Activated CD4-positive, alpha-beta T cell treated with anti-CD3 and anti-CD28 coated beads, Interleukin-2, amount 50 U/mL, for 1 hour (primary cell): ENCODE measurements at regions not wholly inside any gene's neighbourhood (a gene's known extent, or its start where the extent isn't known, plus 50 kb on each side); places are given as distances from the start of the nearest gene placed in this dataset.
"Not testable (repeated sequence)": the region's sequence is repeated elsewhere in the genome, so short reads cannot be mapped to it uniquely, and the experiment has no call there.

Experiments used
- DNase-seq: peaks from one replicate; pipeline ENCODE4 v3.0.0-alpha.2; 2020

- no peak for DNase-seq
Observed at GRCh38 chr9:129561594-129562281, 59.2 kb downstream of the C9orf50 start.

DNA sequence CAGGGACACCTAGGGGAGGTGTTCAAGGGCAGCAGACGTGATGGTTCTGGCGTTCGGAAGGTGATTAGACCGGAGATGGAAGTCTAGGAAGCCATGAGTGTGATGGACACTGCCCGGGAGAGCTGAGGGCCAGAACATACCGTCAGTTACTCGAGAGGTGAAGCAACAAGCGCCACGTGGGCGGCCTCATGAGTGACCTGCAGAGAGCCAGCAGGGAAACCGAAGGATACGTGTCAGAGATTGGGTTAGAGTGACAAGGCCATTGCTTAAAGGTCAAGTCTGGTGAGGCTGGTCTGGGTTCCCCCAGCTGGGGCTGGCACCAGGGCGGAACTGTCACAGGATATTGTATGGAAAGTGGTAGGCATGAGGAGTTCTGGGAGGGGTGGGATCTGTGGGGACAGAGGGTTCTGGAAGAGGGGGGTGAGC, 60.0 kb downstream of the C9orf50 start:
- DNase-seq, result no peak

- no peak for DNase-seq
Observed at GRCh38 chr9:129559506-129559881, 61.4 kb downstream of the C9orf50 start.

DNA sequence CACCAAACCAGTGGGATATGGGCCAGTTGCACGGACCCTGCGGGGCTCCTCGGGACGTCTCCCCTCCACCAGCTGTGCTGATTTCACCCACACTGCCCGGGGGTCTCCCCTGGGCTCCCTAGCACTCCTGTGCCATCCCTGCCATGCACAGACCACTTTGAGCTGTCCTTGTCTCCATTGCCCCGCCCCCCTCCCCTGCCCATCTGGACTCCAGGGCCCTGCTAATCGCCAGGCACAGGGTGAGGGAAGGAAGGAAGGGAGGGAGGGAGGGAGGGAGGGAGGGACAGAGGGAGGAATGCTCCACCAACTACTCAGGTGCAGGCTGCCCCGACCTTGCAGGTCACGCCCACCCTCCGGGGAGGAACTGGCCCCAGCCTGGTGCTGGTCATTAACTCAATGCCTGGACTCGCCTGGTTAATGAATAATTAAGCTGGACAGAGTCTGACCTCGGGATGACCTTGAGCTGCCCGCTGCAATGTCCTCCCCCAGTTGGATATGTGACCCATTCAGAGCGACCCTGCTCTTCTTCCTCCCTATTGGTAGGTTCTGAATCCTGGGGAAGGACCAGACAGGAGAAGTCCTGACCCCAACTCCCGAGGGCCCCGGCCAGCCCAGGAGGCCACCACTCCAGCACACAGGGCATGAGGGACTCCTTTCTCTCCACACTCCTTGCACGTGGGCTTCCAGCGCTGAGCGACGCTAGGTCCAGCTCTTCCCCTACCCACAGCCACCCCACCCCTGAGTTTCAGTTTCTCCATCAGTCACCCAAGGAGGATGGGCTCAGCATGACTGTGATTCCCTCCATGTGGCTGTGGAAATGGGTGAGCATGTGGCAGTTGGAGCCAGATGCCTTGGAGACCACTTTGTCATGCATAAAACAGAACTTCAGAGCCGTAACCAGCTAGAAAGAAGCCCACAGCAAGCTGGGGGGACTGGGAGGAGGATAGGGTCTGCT, 62.1 kb downstream of the C9orf50 start:
- DNase-seq, result no peak

- DNase-seq, result no peak
Observed at GRCh38 chr9:129558063-129558550, 62.8 kb downstream of the C9orf50 start.

DNA sequence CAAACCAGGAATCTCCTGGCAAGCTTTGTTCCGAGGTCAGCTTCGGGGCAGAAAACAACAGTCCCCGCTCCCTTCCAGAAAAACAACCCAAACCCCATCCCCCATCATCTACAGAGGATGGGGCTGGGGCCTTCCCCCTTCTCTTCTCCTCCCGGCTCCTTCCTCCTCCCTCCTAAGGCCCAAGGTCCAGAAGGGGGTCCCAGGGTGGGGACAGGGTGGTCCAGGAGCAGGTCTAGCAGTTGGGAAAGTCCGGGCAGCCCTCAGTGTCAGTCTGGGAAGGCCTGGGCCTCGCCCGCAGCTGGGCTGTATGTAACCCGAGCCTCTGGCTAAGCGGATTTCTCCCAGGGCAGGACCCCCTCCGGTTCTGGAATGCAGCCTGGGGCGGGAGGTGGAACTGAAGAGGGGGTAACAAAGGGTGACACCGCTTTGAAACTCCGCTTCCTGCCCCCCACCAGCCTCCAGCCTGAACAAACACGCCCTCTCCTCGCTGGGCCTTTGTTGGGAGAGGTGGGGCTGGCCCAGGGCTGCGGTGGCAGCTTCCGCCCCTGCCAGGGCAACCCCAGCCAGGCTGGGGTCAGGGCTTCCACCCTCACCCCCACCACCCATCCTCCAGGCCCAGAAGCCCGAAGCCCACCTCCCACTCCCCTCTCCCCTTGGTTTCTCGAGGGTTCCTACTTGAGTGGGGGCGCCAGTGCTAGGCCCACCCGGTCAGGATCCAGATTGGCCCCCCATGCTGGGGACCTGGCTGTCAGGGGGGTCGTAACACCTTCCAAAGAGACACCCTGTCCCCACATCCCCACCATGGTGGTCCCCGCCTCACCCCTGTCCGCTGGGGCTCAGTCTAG, 63.5 kb downstream of the C9orf50 start:
- DNase-seq, result no peak

GRCh38 chr9:129556491-129557191, 64.3 kb downstream of the C9orf50 start:
- no peak for DNase-seq

GRCh38 chr9:129555512-129556215, 65.2 kb downstream of the C9orf50 start:
- DNase-seq, result no peak

- no peak for DNase-seq
Observed at GRCh38 chr9:129554649-129555048, 66.3 kb downstream of the C9orf50 start.

- no peak for DNase-seq
Observed at GRCh38 chr9:129553277-129553676, 67.6 kb downstream of the C9orf50 start.

DNA sequence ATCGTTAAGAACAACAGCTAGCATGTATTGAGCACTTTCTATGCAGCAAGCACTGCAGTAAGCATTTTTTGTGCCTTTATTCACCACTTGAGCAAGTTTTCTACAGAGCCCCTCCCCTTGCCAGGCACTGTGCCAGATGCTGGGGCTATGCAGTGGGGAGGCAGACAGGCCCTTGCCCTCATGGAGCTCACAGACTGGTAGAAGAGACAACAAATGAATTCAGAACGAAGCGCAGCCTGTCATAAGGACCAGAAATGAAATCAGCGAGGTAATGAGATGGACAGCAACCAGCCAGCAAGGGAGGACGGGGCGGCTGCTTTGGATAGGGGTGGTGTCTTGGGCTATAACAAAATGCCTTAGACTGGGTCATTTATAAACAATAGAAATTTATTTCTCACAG, 68.8 kb downstream of the C9orf50 start:
- no peak for DNase-seq

DNA sequence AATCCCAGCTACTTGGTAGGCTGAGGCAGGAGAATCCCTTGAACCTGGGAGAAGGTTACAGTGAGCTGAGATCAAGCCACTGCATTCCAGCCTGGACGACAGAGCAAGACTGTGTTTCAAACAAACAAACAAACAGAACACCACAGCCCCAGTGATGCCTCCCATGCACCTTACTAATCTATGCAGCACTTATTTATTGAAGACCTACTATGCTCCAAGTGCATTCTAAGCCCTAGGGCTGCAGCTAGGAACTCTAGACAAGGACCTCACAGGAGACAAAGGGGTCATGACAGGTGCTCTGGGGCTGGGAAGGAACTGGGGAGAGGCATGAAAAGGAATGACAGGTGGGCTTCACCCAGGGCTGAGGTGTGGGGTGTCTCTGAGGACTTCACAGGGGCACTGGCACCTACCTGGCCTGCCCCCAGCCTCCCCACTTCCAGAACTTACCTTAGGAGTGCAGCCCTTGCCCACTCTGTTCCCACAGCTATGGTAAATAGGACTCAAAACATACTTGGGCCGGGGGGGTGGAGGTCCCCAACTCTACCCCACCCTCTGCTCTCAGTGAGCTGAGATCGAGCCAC, 69.4 kb downstream of the C9orf50 start:
- no peak for DNase-seq

DNA sequence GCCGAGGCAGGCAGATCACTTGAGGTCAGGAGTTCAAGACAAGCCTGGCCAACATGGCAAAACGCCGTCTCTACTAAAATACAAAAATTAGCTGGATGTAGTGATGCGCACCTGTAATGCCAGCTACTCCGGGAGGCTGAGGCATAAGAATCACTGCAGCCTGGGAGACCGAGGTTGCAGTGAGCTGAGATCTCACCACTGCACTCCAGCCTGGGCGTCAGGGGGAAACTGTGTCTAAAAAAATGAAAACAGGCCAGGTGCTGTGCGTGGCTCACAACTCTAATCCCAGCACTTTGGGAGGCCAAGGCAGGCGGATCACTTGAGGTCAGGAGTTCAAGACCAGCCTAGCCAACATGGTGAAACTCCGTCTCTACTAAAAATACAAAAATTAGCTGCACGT, 69.9 kb downstream of the C9orf50 start:
- not testable (repeated sequence) for DNase-seq

DNA sequence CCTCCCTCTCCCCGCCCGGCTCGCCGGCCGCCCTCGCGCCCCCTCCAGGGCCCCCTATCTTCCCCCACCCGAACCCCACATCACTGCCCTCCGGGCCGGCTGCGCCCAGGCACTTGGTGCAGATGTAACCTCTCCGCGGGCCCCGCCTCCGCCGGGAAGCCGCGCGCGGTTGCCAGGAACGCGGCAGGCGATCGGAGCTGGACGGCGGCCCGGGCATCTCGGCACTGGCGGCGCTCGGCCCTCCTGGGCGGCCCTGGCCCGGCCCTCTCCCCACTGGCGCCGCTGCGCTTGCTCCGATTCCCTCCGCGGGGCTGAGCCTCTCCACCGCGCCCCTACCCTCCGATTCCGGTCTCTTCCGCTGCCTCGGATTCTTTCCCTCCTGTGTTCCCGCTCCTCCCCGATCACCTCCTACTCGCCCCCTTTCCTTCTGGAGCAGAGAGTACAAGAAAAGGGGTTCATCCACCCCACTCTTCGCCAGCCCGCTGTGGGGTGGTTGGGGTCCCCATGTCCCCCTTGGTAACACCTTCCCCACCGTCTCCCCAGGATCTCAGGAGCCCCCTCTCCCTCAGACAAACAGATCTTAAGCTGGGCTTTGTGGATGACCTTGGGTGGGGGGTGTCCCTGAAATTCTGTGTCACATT, 70.6 kb downstream of the C9orf50 start:
- DNase-seq, result peak; percentile 6

DNA sequence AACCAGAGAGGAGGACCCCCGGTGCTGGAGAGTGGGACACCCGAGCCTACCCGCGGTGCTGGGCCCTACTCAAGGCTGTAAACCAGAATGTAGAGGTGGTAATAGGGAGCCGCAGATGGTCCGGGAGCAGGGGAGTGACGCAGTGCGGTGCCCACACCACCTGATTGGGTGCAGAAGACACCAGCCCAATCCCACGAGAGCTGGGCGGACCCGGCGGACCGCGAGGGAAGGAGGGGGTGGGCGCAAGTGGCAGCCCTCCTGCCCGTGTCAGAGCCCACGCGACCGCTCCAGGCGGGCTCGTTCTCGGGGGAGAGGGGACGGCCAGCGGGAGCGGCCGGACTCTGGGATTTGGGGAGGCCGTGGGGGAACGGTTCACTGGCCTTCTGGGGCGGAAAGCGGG, 71.2 kb downstream of the C9orf50 start:
- DNase-seq, result no peak

- no peak for DNase-seq
Observed at GRCh38 chr9:129549139-129549538, 71.8 kb downstream of the C9orf50 start.

- DNase-seq, result no peak
Observed at GRCh38 chr9:129548571-129549135, 72.2 kb downstream of the C9orf50 start.

DNA sequence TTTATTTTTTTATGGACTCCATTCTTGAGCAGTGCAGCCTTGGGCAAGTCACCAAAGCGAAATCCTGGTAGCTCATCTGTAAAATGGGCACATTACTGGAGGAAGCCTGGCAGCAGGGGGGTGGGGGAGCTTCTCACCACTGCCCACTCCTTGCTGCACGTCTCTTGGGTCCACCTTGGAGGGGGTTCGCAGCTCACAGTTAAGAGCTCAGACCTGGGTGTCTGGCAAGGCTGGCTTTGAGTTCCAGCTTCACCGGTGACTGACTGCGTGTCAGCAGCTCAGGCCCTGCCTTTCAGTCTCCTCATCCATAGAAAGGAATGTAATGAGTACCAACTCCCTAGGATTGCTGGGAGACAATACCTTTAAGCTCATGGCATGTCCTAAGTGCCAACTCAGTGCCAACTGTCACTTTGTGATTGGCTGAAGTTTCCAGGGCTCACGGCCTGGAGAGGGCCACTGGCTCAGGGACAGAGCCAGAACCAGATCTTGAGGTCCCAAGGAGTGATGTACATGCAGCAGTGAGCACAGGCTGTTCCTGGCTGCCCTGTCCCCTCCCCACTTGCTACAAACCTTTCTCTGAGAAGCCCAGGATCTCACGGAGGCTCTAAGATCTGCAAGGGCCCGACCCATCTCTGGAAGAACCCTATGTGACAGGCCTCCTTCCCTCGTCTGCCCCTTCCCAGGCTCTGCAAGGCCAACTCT, 72.9 kb downstream of the C9orf50 start:
- DNase-seq, result no peak

DNA sequence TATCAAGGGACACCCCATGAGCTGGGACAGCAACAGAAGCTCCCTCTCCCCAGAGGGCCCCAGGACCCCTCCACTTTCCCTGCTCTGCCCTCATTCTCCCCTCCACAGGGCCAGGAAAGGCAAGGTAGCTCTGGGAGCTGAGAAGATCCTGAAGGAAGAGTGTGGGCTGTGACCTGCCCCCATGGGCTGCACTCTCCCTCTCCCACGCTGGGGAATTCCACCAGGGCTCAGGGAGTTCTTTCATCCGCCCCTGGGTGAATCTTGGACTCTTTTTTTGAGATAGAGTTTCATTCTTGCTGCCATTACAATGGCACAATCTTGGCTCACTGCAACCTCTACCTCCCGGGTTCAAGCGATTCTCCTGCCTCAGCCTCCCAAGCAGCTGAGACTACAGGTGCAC, 73.8 kb downstream of the C9orf50 start:
- no peak for DNase-seq

DNA sequence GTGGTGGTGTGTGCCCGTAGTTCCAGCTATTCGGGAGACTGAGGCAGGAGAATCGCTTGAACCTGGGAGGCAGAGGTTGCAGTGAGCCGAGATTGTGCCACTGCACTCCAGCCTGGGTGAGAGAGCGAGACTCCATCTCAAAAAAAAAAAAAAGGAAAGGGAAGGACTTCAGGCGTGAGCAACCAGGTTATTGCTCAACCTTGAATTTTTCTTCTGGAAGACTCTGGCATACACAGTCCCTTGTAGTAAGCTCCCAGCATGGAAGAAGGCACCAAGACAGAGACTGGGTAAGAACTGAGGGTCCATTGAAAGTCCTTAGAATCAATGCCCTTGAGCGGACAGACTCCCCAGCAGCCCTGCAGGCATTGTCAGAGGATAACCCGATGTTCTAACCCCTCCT, 75.0 kb downstream of the C9orf50 start:
- not testable (repeated sequence) for DNase-seq
